Gastrocnemius medialis (tissue), 4 donors: ENCODE measurements at regions not wholly inside any gene's neighbourhood (a gene's known extent, or its start where the extent isn't known, plus 50 kb on each side); places are given as distances from the start of the nearest gene placed in this dataset.

Experiments
- POLR2A ChIP-seq, 2 donors: fragments of 450-650 bp; IDR thresholded peaks; one replicate each; pipeline ENCODE4 v1.6.1; 2017; ENCODE audit warnings: antibody characterized with exemption in 2 of 2, mild to moderate bottlenecking in 2 of 2, moderate library complexity in 2 of 2
- TF ChIP-seq, protein P1 (sequence below), 5 experiments: fragments of 450-650 bp in 3 of 5; fragments of 200-600 bp in 2 of 5; sonication (generic) in 2 of 5; IDR thresholded peaks in 4 of 5; conservative IDR thresholded peaks in 1 of 5; 1 replicate in 4 of 5; 2 replicates in 1 of 5; pipeline ENCODE4 v1.5.1; 2016 to 2019; ENCODE audit warnings: antibody characterized with exemption in 5 of 5, mild to moderate bottlenecking in 3 of 5, moderate library complexity in 3 of 5

DNA sequence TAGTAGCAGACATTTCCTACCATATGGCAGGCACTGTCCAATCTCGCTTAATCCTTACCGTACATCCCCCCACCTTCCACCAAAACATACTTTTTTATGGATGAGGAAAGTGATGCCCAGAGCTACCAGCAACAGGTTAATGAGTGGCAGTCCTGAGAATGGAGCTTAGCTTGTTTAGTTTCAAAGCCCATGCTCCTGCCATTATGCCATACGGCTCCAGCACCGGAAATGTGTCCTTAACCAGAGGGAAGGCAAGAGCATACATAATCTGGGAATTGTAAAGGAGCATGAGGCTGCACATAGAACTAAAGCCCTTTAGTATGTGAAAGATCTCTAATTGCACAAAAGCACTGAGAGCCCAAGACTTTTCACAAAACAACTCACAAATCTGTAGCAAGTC is 155.9 kb upstream of the PHYHIPL start:
- TF ChIP-seq, protein P1, sequence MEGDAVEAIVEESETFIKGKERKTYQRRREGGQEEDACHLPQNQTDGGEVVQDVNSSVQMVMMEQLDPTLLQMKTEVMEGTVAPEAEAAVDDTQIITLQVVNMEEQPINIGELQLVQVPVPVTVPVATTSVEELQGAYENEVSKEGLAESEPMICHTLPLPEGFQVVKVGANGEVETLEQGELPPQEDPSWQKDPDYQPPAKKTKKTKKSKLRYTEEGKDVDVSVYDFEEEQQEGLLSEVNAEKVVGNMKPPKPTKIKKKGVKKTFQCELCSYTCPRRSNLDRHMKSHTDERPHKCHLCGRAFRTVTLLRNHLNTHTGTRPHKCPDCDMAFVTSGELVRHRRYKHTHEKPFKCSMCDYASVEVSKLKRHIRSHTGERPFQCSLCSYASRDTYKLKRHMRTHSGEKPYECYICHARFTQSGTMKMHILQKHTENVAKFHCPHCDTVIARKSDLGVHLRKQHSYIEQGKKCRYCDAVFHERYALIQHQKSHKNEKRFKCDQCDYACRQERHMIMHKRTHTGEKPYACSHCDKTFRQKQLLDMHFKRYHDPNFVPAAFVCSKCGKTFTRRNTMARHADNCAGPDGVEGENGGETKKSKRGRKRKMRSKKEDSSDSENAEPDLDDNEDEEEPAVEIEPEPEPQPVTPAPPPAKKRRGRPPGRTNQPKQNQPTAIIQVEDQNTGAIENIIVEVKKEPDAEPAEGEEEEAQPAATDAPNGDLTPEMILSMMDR (IDR thresholded peaks at IDR 0.05 in 4 of 5, conservative IDR thresholded peaks at IDR 0.05 in 1 of 5), result no peak
- no peak for TF ChIP-seq POLR2A (IDR thresholded peaks at IDR 0.05)
